Endothelial cell of umbilical vein (primary cell): ENCODE measurements at regions not wholly inside any gene's neighbourhood (a gene's known extent, or its start where the extent isn't known, plus 50 kb on each side); places are given as distances from the start of the nearest gene placed in this dataset.

Experiments used
- CTCF ChIP-seq, 2 donors: IDR thresholded peaks; 1 replicate in 1 of 2; 2 replicates in 1 of 2; pipeline ENCODE4 v1.5.1; 2011; ENCODE audit warnings: low read length in 2 of 2, mild to moderate bottlenecking in 2 of 2, moderate library complexity in 2 of 2, control low read depth in 1 of 2, inconsistent platforms in 1 of 2, low read depth in 1 of 2; ENCODE audit not compliant: insufficient read depth in 1 of 2; ENCODE audit errors: extremely low read depth in 1 of 2
- EZH2 ChIP-seq: IDR thresholded peaks from 2 replicates; pipeline ENCODE4 v1.6.1; 2012; ENCODE audit warnings: borderline replicate concordance, low read depth, mild to moderate bottlenecking, moderate library complexity, low read length, inconsistent platforms; ENCODE audit not compliant: severe bottlenecking
- FOS ChIP-seq: IDR thresholded peaks from 2 replicates; pipeline ENCODE4 v1.6.1; 2011; ENCODE audit warnings: mild to moderate bottlenecking, low read length, moderate library complexity, borderline replicate concordance; ENCODE audit not compliant: insufficient read depth
- JUN ChIP-seq: IDR thresholded peaks from 2 replicates; pipeline ENCODE4 v1.6.1; 2011; ENCODE audit warnings: borderline replicate concordance, low read depth; ENCODE audit not compliant: insufficient read length, insufficient read depth
- MAX ChIP-seq: IDR thresholded peaks from 2 replicates; pipeline ENCODE4 v1.6.1; 2011; ENCODE audit not compliant: insufficient read depth, insufficient read length
- MYC ChIP-seq: IDR thresholded peaks from one replicate; pipeline ENCODE4 v1.6.1; 2011; ENCODE audit warnings: mild to moderate bottlenecking, low read depth, low read length
- POLR2A ChIP-seq: IDR thresholded peaks from 2 replicates; pipeline ENCODE4 v1.6.1; 2012; ENCODE audit warnings: low read depth, mild to moderate bottlenecking, control low read depth, low read length
- POLR2AphosphoS5 ChIP-seq: IDR thresholded peaks from 2 replicates; pipeline ENCODE4 v1.6.1; 2012; ENCODE audit warnings: low read depth, mild to moderate bottlenecking, control low read depth, low read length, moderate library complexity; ENCODE audit not compliant: insufficient read depth

GRCh38 chr7:17434841-17435692 is 136.6 kb downstream of the AHR start:
- TF ChIP-seq CTCF (IDR thresholded peaks at IDR 0.05; ENCODE audit: extremely low read depth in 1 of 2, insufficient read depth in 1 of 2, low read depth in 1 of 2, low read length in 2 of 2), result no peak
- TF ChIP-seq EZH2, result no peak
- TF ChIP-seq POLR2A, result no peak
- TF ChIP-seq MAX, result no peak
- TF ChIP-seq POLR2AphosphoS5, result no peak
- no peak for TF ChIP-seq MYC
- TF ChIP-seq FOS, result no peak
- no peak for TF ChIP-seq JUN
